ENCODE measurements at regions not wholly inside any gene's neighbourhood (a gene's known extent, or its start where the extent isn't known, plus 50 kb on each side); places are given as distances from the start of the nearest gene placed in this dataset.

DNA sequence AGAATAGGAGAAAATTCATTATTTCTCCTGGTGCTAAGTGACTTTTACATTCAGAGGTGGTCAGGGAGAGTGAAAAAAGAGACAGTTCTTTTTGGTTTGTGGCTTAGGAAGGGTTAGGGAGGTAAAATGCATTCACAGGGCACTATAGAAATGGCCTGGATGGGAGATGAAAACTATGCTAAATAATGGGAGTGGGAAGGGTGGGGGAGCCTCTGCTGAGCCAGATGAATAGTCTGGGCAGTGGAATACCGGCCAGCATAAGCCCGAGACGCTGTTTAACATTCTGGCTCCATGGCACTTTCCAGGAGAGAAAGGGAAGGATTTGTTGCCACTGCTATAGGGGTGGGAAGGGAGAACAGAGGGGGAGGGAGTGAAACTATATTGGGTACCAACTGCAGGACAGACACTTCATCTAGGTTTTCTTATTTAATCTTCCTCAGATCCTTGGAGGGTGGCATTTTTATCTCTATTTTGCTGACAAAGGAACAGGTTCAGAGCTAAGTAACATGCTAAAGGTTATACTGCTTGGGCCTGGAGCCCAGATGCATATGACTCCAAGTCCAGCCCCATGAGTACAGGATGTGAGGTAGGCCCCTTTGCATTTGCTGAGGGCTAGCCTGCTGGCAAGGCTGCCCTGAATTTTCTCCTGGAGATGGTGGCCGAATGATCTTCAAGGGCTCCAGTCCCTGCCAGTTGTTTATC is 372.4 kb downstream of the CCSER2 start:
- no peaks in the 10 kb centered on the region for H3K9me3 Mint-ChIP-seq (ENCODE audit: low read depth, unreplicated experiment)
- H3K27ac Mint-ChIP-seq (ENCODE audit: unreplicated experiment): no peak overlapping the region
- H3K36me3 Mint-ChIP-seq (ENCODE audit: insufficient read depth, unreplicated experiment): no peaks in the 10 kb centered on the region
- H3K27me3 Mint-ChIP-seq (ENCODE audit: unreplicated experiment): peaks cover 66% of the 10 kb centered on the region
- CTCF ChIA-PET: interaction anchor here (1.1 kb wide), 1 partner anchor 87 kb away, joined by 3 read pairs; no protein-coding TSS in a partner anchor
- no peaks in the 10 kb centered on the region for H3K4me1 Mint-ChIP-seq (ENCODE audit: low read depth, unreplicated experiment)
- DNase-seq: no peak
- no peak overlapping the region for H3K4me3 Mint-ChIP-seq (ENCODE audit: low read depth, unreplicated experiment)
- intact Hi-C loops (cut with micrococcal nuclease; ENCODE audit: unreplicated experiment): no loop called here
- BruUV-seq (replicated peaks): no TSS peak
- TF ChIP-seq, protein P1, sequence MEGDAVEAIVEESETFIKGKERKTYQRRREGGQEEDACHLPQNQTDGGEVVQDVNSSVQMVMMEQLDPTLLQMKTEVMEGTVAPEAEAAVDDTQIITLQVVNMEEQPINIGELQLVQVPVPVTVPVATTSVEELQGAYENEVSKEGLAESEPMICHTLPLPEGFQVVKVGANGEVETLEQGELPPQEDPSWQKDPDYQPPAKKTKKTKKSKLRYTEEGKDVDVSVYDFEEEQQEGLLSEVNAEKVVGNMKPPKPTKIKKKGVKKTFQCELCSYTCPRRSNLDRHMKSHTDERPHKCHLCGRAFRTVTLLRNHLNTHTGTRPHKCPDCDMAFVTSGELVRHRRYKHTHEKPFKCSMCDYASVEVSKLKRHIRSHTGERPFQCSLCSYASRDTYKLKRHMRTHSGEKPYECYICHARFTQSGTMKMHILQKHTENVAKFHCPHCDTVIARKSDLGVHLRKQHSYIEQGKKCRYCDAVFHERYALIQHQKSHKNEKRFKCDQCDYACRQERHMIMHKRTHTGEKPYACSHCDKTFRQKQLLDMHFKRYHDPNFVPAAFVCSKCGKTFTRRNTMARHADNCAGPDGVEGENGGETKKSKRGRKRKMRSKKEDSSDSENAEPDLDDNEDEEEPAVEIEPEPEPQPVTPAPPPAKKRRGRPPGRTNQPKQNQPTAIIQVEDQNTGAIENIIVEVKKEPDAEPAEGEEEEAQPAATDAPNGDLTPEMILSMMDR (IDR thresholded peaks at IDR 0.05; ENCODE audit: unreplicated experiment): no peak

DNA sequence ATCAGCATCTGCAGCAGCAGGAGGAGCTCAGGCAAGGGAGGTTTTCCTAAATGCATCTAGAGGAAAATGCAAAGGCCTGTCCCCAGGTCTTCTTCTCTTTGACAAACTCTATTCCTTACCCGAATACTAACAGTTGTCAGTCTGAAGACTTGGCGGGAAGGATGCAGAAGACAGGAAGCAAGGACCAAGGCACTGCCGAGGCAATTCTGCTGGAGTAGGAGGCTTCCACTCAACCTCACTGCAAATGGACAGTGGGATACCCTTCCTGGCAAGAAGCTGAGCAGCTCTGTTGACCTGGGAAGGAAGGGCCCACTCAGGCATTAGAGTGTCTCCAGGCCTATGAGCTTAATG is 373.0 kb downstream of the CCSER2 start:
- Mint-ChIP-seq H3K4me3 (ENCODE audit: low read depth, unreplicated experiment) (no peak overlapping the region), H3K36me3 (ENCODE audit: insufficient read depth, unreplicated experiment) (no peaks in the 10 kb centered on the region), H3K9me3 (ENCODE audit: low read depth, unreplicated experiment) (no peaks in the 10 kb centered on the region), H3K27me3 (ENCODE audit: unreplicated experiment) (peaks cover 71% of the 10 kb centered on the region), H3K4me1 (ENCODE audit: low read depth, unreplicated experiment) (no peaks in the 10 kb centered on the region), H3K27ac (ENCODE audit: unreplicated experiment) (no peak overlapping the region)
- no peak for DNase-seq
- CTCF ChIA-PET: interaction anchor here (1.1 kb wide), 1 partner anchor 88 kb away, joined by 3 read pairs; no protein-coding TSS in a partner anchor
- no TSS peak for BruUV-seq (replicated peaks)
- intact Hi-C loops (cut with micrococcal nuclease; ENCODE audit: unreplicated experiment): no loop called here
- TF ChIP-seq, protein P1 (IDR thresholded peaks at IDR 0.05; ENCODE audit: unreplicated experiment): no peak

GRCh38 chr10:84704101-84704500 is 375.7 kb downstream of the CCSER2 start:
- intact Hi-C loops (cut with micrococcal nuclease; ENCODE audit: unreplicated experiment): no loop called here
- TF ChIP-seq, protein P1 (IDR thresholded peaks at IDR 0.05; ENCODE audit: unreplicated experiment): no peak
- DNase-seq: no peak
- CTCF ChIA-PET: no interaction called here
- Mint-ChIP-seq H3K9me3 (ENCODE audit: low read depth, unreplicated experiment) (no peaks in the 10 kb centered on the region), H3K4me3 (ENCODE audit: low read depth, unreplicated experiment) (no peak overlapping the region), H3K4me1 (ENCODE audit: low read depth, unreplicated experiment) (no peaks in the 10 kb centered on the region), H3K27ac (ENCODE audit: unreplicated experiment) (no peak overlapping the region), H3K36me3 (ENCODE audit: insufficient read depth, unreplicated experiment) (no peaks in the 10 kb centered on the region), H3K27me3 (ENCODE audit: unreplicated experiment) (peaks cover 71% of the 10 kb centered on the region)
- BruUV-seq (replicated peaks): no TSS peak

DNA sequence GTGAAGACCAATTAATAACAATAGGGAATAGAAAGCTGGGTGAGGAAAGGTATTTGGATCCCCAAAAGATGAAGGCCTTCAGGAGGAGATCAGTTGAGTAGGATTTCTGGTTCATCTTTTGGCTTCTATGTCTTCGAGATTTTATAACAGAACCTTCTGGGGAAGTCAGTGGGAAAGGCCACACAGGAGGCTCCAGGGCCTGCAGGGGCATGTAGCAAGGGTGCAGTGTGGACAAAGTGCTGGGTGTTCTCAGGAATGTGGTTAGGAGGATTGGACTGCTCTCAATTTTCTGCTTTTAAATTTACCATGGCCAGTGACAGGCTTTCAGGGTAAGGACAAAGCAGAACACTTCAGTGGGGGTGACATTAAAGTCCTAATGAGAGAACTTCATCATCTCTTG is 378.0 kb downstream of the CCSER2 start:
- H3K36me3 Mint-ChIP-seq (ENCODE audit: insufficient read depth, unreplicated experiment): no peaks in the 10 kb centered on the region
- H3K27ac Mint-ChIP-seq (ENCODE audit: unreplicated experiment): no peak overlapping the region
- BruUV-seq (replicated peaks): no TSS peak
- CTCF ChIA-PET: no interaction called here
- no peak for DNase-seq
- H3K9me3 Mint-ChIP-seq (ENCODE audit: low read depth, unreplicated experiment): no peaks in the 10 kb centered on the region
- intact Hi-C loops (cut with micrococcal nuclease; ENCODE audit: unreplicated experiment): no loop called here
- TF ChIP-seq, protein P1 (IDR thresholded peaks at IDR 0.05; ENCODE audit: unreplicated experiment): no peak
- peaks cover 71% of the 10 kb centered on the region for H3K27me3 Mint-ChIP-seq (ENCODE audit: unreplicated experiment)
- no peak overlapping the region for H3K4me3 Mint-ChIP-seq (ENCODE audit: low read depth, unreplicated experiment)
- no peaks in the 10 kb centered on the region for H3K4me1 Mint-ChIP-seq (ENCODE audit: low read depth, unreplicated experiment)
